ENCODE measurements at regions not wholly inside any gene's neighbourhood (a gene's known extent, or its start where the extent isn't known, plus 50 kb on each side); places are given as distances from the start of the nearest gene placed in this dataset.

DNA sequence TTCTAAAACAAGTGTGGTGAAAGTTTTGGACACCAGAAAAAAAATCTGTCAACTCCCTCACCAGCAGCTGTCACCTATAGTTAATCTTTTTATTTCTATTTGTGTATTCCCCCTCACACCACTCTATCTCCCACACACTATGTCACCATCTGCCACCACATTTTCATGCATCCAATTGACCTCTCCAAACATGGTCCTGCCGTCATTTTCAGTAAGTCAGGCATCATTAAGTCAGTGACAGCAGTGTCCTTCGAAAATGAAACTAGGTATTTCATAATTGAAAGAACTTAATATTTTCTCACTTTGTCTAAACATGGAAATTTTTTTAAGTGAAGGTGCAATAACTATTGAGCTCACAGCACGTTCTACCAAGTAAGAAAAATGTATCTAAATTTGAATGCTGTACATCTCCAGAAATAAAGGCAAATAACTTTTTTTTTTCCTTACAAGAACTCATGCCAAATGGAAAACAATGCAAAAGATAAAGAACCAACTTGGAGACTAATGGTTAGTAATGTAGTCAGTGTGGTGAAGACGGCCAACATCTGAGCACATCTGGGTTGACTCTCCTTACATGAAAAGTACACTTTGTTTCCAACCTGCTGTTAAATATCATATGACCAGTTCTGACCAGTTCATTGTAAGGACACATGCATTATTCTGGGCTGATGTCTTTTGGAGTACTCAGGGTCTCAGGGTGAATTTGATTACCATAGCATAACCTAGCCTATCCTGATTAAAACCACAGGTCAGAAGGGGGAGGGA lies 623.3 kb upstream of the MANEA start:
- BruUV-seq (replicated peaks) = no TSS peak
- no peak for FAIRE-seq
- POLR2A ChIA-PET = no interaction called here
- Histone ChIP-seq H3K79me2 (ENCODE audit: control insufficient read depth, insufficient read depth, low read length) (no peaks in the 10 kb centered on the region), H2AFZ (ENCODE audit: low read depth, low read length) (no peak overlapping the region), H3K9ac (ENCODE audit: insufficient read depth in 1 of 2, low read depth in 2 of 2, low read length in 2 of 2) (no peak overlapping the region), H3K4me1 (replicated peaks in 1 of 2; ENCODE audit: control insufficient read depth in 2 of 2, insufficient read depth in 2 of 2, low read length in 2 of 2) (no peaks in the 10 kb centered on the region), H3K27ac (ENCODE audit: extremely low read depth, low read depth, low read length) (no peak overlapping the region), H4K20me1 (replicated peaks; ENCODE audit: control insufficient read depth, insufficient read depth, low read length) (no peaks in the 10 kb centered on the region), H3K36me3 (ENCODE audit: control insufficient read depth, insufficient read depth, low read length) (no peaks in the 10 kb centered on the region), H3K4me2 (ENCODE audit: insufficient read depth, low read length) (no peak overlapping the region), H3K9me1 (ENCODE audit: control insufficient read depth, insufficient read depth, low read length) (no peaks in the 10 kb centered on the region), H3K27me3 (ENCODE audit: control insufficient read depth in 2 of 2, insufficient read depth in 2 of 2, low read length in 2 of 2) (no peaks in the 10 kb centered on the region), H3K4me3 (no peak overlapping the region), H3K9me3 (replicated peaks; ENCODE audit: control insufficient read depth, insufficient read depth, low read depth, low read length) (no peaks in the 10 kb centered on the region)
- 3% methylated on average over 4 of the region's 4 CpGs for WGBS (ENCODE audit: insufficient coverage, low coverage, missing lambda C conversion rate)
- in situ Hi-C loops (cut with MboI) (no loop called here), intact Hi-C loops (cut with micrococcal nuclease) (no loop called here)
- no peak for DNase-seq (ENCODE audit: extremely low read depth in 1 of 4, low spot score in 3 of 4)
- TF ChIP-seq PHTF2 (CRISPR knock-in tag; IDR thresholded peaks at IDR 0.05) = no peak
- no peak for TF ChIP-seq TBP (optimal IDR thresholded peaks at IDR 0.05; ENCODE audit: low read depth, low read length)
- no peak for TF ChIP-seq NR1H2 (CRISPR knock-in tag; IDR thresholded peaks at IDR 0.05)
- TF ChIP-seq KAT7 (CRISPR knock-in tag; IDR thresholded peaks at IDR 0.05; ENCODE audit: borderline replicate concordance) = no peak
- TF ChIP-seq PHB2 (IDR thresholded peaks at IDR 0.05; ENCODE audit: low read depth) = no peak
- TF ChIP-seq CBX5 (IDR thresholded peaks at IDR 0.05; ENCODE audit: borderline replicate concordance, low read depth) = no peak
- no peak for TF ChIP-seq FOXJ3 (CRISPR knock-in tag; IDR thresholded peaks at IDR 0.05)
- TF ChIP-seq ERF (CRISPR knock-in tag; IDR thresholded peaks at IDR 0.05) = no peak
- ATAC-seq = no peak
- CTCF ChIA-PET (ENCODE audit: low intra/inter-chr PET ratio) = no interaction called here

Data from K562 (cell line).